A549 (cell line): ENCODE measurements at regions not wholly inside any gene's neighbourhood (a gene's known extent, or its start where the extent isn't known, plus 50 kb on each side); places are given as distances from the start of the nearest gene placed in this dataset.

Experiments
- NR3C1 ChIP-seq: fragments of >200 bp; sonication (Bioruptor Twin); formaldehyde crosslinking; IDR thresholded peaks from 3 replicates; pipeline ENCODE4 v1.6.1; 2017
- POLR2A ChIP-seq: IDR thresholded peaks from 2 replicates; pipeline ENCODE4 v1.6.1; 2012; ENCODE audit warnings: mild to moderate bottlenecking, low read length
- RCOR1 ChIP-seq: fragments of 150-350 bp; IDR thresholded peaks from 2 replicates; pipeline ENCODE4 v1.6.1; 2014; ENCODE audit warnings: antibody characterized with exemption, low read length, low read depth

DNA sequence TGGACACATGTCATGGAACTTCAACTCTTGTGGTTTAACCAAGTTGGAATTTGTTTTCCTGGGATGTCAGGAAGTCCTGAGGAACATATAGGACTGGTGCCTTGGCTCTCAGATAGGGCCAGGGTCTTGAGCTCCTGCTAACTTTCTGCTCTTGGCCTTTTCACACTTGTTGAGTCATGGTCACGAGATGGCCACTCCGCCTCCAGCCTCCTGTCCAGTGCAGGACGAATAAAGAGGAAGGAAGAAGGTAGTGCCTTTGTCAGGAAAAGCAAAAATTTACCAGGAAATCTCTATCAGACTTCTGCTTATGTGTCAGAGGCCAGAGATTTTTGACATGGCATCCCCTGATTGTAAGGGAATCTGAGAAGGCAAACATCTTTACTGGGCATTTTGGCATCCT is 89.1 kb upstream of the ARHGAP20 start:
- TF ChIP-seq NR3C1 (no peak), RCOR1 (no peak), POLR2A (no peak)
